Liver (tissue), 3 donors: ENCODE measurements at regions not wholly inside any gene's neighbourhood (a gene's known extent, or its start where the extent isn't known, plus 50 kb on each side); places are given as distances from the start of the nearest gene placed in this dataset.

Experiments
- EGR1 ChIP-seq, 2 donors: IDR thresholded peaks; 2 replicates each; pipeline ENCODE4 v1.6.1; 2016 to 2018; ENCODE audit warnings: antibody characterized with exemption in 2 of 2, low read depth in 2 of 2
- GABPA ChIP-seq, 2 donors: IDR thresholded peaks in 1 of 2; conservative IDR thresholded peaks in 1 of 2; 2 replicates each; pipeline ENCODE4 v1.6.1; 2016; ENCODE audit warnings: antibody characterized with exemption in 2 of 2, mild to moderate bottlenecking in 1 of 2, moderate library complexity in 1 of 2
- TF ChIP-seq, protein P1 (sequence below): fragments of 150-350 bp; IDR thresholded peaks from 2 replicates; pipeline ENCODE4 v1.5.1; 2017; ENCODE audit warnings: improper control_type of control experiment, low read depth, low read length; ENCODE audit not compliant: missing input control
- TF ChIP-seq, protein P2 (sequence below): IDR thresholded peaks from 2 replicates; pipeline ENCODE4 v1.6.1; 2016; ENCODE audit warnings: antibody characterized with exemption, mild to moderate bottlenecking
- donor health status: healthy.
- donor health status: healthy.

DNA sequence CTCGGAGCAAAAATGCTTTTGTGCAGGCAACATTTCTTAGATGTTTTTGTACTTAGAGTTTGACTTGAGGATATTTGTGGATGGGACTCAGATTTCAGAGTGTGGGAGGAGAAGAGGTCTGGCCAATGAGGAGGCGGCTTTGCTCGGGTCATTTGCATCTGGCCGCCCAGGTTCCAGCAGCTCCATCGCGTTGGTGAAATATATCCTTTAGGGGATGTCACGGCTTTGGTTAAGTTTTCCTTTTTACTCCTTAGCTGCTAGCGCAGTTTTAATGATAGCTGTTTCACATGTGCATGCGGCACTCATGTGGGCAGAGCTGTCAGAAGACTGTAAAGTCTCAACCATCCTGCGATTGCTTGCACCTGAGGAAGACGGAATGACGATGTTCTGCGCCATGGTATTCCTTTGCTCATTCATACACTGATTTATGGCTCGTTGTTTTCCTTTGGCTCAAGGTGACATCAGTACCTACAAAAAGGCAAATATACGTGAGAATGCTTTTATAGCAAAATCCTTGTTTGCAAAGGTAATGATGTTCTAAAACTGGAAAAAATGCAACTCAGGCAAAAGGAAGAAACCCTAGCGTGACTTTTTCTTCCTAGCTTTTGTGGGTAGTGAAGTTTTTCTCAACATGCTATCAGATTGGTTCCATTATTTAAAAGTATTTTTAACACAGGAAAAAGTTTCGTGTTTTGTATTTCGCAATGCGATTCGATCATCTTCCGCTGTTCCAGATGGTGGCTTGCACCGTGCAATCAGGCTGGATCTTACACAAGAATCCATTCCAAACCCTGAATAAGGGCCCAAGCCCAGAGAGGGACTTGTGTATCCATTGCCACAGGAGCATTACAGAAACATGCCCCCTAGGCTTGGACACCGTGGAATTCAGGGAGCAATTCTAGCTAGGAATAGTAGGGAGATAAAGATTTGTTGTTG, 70.5 kb upstream of the ZNF516 start:
- TF ChIP-seq GABPA (IDR thresholded peaks at IDR 0.05 in 1 of 2, conservative IDR thresholded peaks at IDR 0.05 in 1 of 2) (no peak), EGR1 (IDR thresholded peaks at IDR 0.05; ENCODE audit: low read depth in 2 of 2) (no peak)
- TF ChIP-seq, protein P1, sequence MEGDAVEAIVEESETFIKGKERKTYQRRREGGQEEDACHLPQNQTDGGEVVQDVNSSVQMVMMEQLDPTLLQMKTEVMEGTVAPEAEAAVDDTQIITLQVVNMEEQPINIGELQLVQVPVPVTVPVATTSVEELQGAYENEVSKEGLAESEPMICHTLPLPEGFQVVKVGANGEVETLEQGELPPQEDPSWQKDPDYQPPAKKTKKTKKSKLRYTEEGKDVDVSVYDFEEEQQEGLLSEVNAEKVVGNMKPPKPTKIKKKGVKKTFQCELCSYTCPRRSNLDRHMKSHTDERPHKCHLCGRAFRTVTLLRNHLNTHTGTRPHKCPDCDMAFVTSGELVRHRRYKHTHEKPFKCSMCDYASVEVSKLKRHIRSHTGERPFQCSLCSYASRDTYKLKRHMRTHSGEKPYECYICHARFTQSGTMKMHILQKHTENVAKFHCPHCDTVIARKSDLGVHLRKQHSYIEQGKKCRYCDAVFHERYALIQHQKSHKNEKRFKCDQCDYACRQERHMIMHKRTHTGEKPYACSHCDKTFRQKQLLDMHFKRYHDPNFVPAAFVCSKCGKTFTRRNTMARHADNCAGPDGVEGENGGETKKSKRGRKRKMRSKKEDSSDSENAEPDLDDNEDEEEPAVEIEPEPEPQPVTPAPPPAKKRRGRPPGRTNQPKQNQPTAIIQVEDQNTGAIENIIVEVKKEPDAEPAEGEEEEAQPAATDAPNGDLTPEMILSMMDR = no peak
- TF ChIP-seq, protein P2, sequence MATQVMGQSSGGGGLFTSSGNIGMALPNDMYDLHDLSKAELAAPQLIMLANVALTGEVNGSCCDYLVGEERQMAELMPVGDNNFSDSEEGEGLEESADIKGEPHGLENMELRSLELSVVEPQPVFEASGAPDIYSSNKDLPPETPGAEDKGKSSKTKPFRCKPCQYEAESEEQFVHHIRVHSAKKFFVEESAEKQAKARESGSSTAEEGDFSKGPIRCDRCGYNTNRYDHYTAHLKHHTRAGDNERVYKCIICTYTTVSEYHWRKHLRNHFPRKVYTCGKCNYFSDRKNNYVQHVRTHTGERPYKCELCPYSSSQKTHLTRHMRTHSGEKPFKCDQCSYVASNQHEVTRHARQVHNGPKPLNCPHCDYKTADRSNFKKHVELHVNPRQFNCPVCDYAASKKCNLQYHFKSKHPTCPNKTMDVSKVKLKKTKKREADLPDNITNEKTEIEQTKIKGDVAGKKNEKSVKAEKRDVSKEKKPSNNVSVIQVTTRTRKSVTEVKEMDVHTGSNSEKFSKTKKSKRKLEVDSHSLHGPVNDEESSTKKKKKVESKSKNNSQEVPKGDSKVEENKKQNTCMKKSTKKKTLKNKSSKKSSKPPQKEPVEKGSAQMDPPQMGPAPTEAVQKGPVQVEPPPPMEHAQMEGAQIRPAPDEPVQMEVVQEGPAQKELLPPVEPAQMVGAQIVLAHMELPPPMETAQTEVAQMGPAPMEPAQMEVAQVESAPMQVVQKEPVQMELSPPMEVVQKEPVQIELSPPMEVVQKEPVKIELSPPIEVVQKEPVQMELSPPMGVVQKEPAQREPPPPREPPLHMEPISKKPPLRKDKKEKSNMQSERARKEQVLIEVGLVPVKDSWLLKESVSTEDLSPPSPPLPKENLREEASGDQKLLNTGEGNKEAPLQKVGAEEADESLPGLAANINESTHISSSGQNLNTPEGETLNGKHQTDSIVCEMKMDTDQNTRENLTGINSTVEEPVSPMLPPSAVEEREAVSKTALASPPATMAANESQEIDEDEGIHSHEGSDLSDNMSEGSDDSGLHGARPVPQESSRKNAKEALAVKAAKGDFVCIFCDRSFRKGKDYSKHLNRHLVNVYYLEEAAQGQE = peak; percentile 56
